Suppressor macrophage treated with lipopolysaccharide for 1 hour (primary cell): ENCODE measurements at regions not wholly inside any gene's neighbourhood (a gene's known extent, or its start where the extent isn't known, plus 50 kb on each side); places are given as distances from the start of the nearest gene placed in this dataset.

Experiments used
- DNase-seq, 3 donors: peaks; one replicate each; pipeline ENCODE4 v3.0.0-alpha.2; 2020 to 2022

- peak; percentile 46 to 93 (median 89) for DNase-seq
These were observed 72.8 kb upstream of the TMEFF2 start for GRCh38 chr2:192267484-192267883.

- peak; percentile 7 to 34 (median 28) for DNase-seq
These were observed 71.0 kb upstream of the TMEFF2 start for GRCh38 chr2:192265751-192266150.

GRCh38 chr2:192254444-192254843, 59.7 kb upstream of the TMEFF2 start:
- DNase-seq: no peak

- no peak for DNase-seq
These were observed 59.0 kb upstream of the TMEFF2 start for GRCh38 chr2:192253692-192254091.

GRCh38 chr2:192250961-192251360, 56.2 kb upstream of the TMEFF2 start:
- DNase-seq: no peak

- DNase-seq: no peak
These were observed 52.7 kb upstream of the TMEFF2 start for GRCh38 chr2:192247456-192247855.

- DNase-seq: no peak
These were observed 51.6 kb upstream of the TMEFF2 start for GRCh38 chr2:192246297-192246696.

GRCh38 chr2:192245329-192245728, 50.6 kb upstream of the TMEFF2 start:
- no peak for DNase-seq
